Body of pancreas (tissue), 4 donors: ENCODE measurements at regions not wholly inside any gene's neighbourhood (a gene's known extent, or its start where the extent isn't known, plus 50 kb on each side); places are given as distances from the start of the nearest gene placed in this dataset.

Source experiments
- ATAC-seq: fragments of 150-250 bp; one replicate; pipeline ENCODE4 v1.9.1; 2016
- DNase-seq, 4 donors: peaks; one replicate each; pipeline ENCODE4 v3.0.0-alpha.2; 2019
- H3K27ac ChIP-seq, 4 donors: fragments of 200-600 bp; sonication (generic); 1 replicate in 3 of 4; 2 replicates in 1 of 4; pipeline versions ENCODE4 v1.5.1 to v1.6.1; 2016 to 2019; ENCODE audit warnings: mild to moderate bottlenecking in 1 of 4, mixed read lengths in 1 of 4, moderate library complexity in 1 of 4
- H3K27me3 ChIP-seq, 2 donors: fragments of 200-600 bp; sonication (generic); one replicate each; pipeline ENCODE4 v1.6.0; 2016; ENCODE audit warnings: mild to moderate bottlenecking in 1 of 2
- H3K36me3 ChIP-seq, 2 donors: fragments of 200-600 bp; sonication (generic); replicated peaks in 1 of 2; 2 replicates each; pipeline ENCODE4 v1.5.1; 2016; ENCODE audit warnings: low read depth in 2 of 2; ENCODE audit not compliant: insufficient read depth in 1 of 2
- H3K4me1 ChIP-seq: fragments of 200-600 bp; sonication (generic); one replicate; pipeline ENCODE4 v1.6.0; 2016
- H3K4me3 ChIP-seq, 2 donors: fragments of 200-600 bp; sonication (generic); 1 replicate in 1 of 2; 2 replicates in 1 of 2; pipeline ENCODE4 v1.5.1; 2016 to 2019
- H3K9me3 ChIP-seq, 3 donors: fragments of 200-600 bp; sonication (generic); 1 replicate in 2 of 3; 2 replicates in 1 of 3; pipeline ENCODE4 v1.5.1; 2016
- POLR2A ChIP-seq, 3 donors: fragments of 450-650 bp; IDR thresholded peaks; one replicate each; pipeline ENCODE4 v1.6.1; 2016; ENCODE audit warnings: antibody characterized with exemption in 3 of 3, mild to moderate bottlenecking in 2 of 3
- WGBS, 2 donors: methylation state at CpG; one replicate each; pipeline ENCODE4 v1.1.5; 2017; 5-methylcytosine and 5-hydroxymethylcytosine counted together
- intact Hi-C: fragments of 100-400 bp; cut with DNase I; formaldehyde crosslinking; loops from one replicate; pipeline ENCODE4 v1.15.1; 2023
- TF ChIP-seq, protein P1 (sequence below), 7 experiments: fragments of 450-650 bp in 4 of 7; fragments of 200-600 bp in 3 of 7; sonication (generic) in 3 of 7; IDR thresholded peaks; one replicate each; pipeline ENCODE4 v1.5.1; 2016 to 2019; ENCODE audit warnings: antibody characterized with exemption in 7 of 7

DNA sequence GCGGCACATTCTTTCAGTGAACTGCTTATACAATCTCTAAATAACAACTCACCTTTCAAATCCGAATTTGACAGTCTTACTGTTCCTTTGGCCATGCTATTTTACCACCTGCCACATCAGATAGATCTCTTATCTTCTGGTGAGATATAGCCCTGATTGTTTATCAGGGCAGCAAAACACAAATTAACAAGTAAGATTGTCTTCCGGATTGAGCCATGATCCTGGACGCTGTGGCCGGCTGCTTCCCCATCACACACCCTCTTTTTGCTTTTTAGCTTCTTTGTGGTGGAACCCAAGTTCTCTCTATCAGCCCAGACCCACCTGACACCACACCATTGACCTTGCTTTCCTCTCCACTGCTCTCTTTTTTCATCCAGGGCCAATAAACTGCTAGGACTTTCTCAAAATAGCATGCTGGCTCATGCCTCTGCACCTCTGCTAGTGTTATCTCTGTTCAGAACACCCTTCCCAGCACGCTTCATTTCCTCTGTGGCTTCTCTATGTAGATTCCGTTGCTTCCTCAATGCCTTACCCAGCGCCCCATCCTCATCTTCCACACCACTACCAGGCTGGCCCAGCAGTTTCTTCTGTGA, 111.8 kb upstream of the CNTNAP5 start:
- 46 to 53% methylated on average over 8 of the region's 8 CpGs for WGBS, 2 donors
- intact Hi-C loops = no loop called here
- ATAC-seq = no peak
- H3K27me3 ChIP-seq = no peaks in the 10 kb centered on the region
- H3K4me3 ChIP-seq = no peak overlapping the region
- TF ChIP-seq, protein P1, sequence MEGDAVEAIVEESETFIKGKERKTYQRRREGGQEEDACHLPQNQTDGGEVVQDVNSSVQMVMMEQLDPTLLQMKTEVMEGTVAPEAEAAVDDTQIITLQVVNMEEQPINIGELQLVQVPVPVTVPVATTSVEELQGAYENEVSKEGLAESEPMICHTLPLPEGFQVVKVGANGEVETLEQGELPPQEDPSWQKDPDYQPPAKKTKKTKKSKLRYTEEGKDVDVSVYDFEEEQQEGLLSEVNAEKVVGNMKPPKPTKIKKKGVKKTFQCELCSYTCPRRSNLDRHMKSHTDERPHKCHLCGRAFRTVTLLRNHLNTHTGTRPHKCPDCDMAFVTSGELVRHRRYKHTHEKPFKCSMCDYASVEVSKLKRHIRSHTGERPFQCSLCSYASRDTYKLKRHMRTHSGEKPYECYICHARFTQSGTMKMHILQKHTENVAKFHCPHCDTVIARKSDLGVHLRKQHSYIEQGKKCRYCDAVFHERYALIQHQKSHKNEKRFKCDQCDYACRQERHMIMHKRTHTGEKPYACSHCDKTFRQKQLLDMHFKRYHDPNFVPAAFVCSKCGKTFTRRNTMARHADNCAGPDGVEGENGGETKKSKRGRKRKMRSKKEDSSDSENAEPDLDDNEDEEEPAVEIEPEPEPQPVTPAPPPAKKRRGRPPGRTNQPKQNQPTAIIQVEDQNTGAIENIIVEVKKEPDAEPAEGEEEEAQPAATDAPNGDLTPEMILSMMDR (IDR thresholded peaks at IDR 0.05) = no peak
- no peak for TF ChIP-seq POLR2A (IDR thresholded peaks at IDR 0.05)
- no peak for DNase-seq
- H3K36me3 ChIP-seq = no peaks in the 10 kb centered on the region
- no peaks in the 10 kb centered on the region for H3K9me3 ChIP-seq
- H3K4me1 ChIP-seq = no peaks in the 10 kb centered on the region
- H3K27ac ChIP-seq = no peak overlapping the region

DNA sequence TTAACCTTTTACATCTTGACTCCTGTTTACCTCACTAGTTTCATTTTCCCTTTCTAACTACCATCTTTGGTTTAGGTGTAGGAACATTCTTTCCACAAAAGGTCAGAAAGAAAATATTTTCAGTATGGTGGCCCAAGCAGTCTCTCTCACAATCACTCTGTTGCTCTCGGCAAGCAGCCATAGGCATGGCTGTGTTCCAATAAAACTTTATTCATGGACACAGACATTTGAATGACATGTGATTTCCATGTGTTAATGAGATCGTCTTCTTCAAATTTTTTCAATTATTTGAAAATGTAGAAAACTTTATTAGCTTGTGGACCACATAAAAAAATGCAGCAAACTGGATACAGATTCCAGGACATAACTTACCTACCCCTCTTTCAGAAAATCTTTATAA, 109.7 kb upstream of the CNTNAP5 start:
- H3K27ac ChIP-seq = no peak overlapping the region
- no peak overlapping the region for H3K4me3 ChIP-seq
- H3K4me1 ChIP-seq = no peaks in the 10 kb centered on the region
- H3K9me3 ChIP-seq = no peaks in the 10 kb centered on the region
- DNase-seq = no peak
- TF ChIP-seq, protein P1 (IDR thresholded peaks at IDR 0.05) = no peak
- TF ChIP-seq POLR2A (IDR thresholded peaks at IDR 0.05) = no peak
- ATAC-seq = no peak
- 64 to 76% methylated on average over 2 of the region's 2 CpGs for WGBS, 2 donors
- intact Hi-C loops = no loop called here
- no peaks in the 10 kb centered on the region for H3K27me3 ChIP-seq
- H3K36me3 ChIP-seq = no peaks in the 10 kb centered on the region

DNA sequence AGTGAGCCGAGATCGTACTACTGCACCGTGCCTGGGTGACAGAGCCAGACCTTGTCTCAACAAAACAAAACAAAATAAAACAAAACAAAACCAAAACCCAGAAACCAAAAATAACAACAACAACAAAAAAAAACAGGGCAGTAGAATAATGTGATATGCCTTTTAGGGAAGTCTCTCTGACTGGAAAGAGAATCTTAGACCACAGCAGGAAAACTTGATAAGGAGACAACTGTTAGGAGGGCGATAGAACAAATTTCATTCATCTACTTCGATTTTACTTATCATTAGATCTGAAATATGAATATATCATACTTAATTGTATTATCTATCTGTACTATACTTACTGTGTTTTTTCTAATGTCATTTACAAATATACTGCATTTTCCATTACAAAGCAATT, 109.0 kb upstream of the CNTNAP5 start:
- intact Hi-C loops = no loop called here
- Histone ChIP-seq H3K27ac (no peak overlapping the region), H3K9me3 (no peaks in the 10 kb centered on the region), H3K36me3 (no peaks in the 10 kb centered on the region), H3K27me3 (no peaks in the 10 kb centered on the region), H3K4me1 (no peaks in the 10 kb centered on the region), H3K4me3 (no peak overlapping the region)
- 52 to 70% methylated on average over 5 of the region's 5 CpGs for WGBS, 2 donors
- ATAC-seq (no peak), DNase-seq (no peak)
- TF ChIP-seq, protein P1 (IDR thresholded peaks at IDR 0.05) = no peak
- TF ChIP-seq POLR2A (IDR thresholded peaks at IDR 0.05) = no peak

DNA sequence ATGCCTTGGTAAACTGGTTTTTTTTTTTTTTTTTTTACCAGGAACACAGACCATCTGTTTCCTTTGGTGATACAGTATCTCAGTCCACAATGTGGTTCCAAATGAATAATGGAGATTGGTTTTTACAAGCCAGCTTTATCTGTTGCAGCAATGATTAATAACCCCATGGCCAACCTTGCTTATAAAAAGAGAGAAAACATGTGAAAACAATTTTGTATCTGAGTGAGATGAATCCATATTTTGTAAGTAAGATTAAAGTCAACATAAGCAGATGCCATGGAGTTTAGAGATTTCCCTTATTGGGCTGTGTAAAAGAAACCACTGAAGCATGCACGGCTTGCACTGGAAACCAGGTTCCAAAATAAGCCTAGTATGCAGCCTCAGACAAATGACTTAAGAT, 108.6 kb upstream of the CNTNAP5 start:
- Histone ChIP-seq H3K27ac (no peak overlapping the region), H3K4me1 (no peaks in the 10 kb centered on the region), H3K9me3 (no peaks in the 10 kb centered on the region), H3K27me3 (no peaks in the 10 kb centered on the region), H3K4me3 (no peak overlapping the region), H3K36me3 (no peaks in the 10 kb centered on the region)
- intact Hi-C loops = no loop called here
- no peak for ATAC-seq
- no peak for DNase-seq
- TF ChIP-seq, protein P1 (IDR thresholded peaks at IDR 0.05) = no peak
- no peak for TF ChIP-seq POLR2A (IDR thresholded peaks at IDR 0.05)
- 27 to 50% methylated on average over 1 of the region's 1 CpG for WGBS, 2 donors

DNA sequence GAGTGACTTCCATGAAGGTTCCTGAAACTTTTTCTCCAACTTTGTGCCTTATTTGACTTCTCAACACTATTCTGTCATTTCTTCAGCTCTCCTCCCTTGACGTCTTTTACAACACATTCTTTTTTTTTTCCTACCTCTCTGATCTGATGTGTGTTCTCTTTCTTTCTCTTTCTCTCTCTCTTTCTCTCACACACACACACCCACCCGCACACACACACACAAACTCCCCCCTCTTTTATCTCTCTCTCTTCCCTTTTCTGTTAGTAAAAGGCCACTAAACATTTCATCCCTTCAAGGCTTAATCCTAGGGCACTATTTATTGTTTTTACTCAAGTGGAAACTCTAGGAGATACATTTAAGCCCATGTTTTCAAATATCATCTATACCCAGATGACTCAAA, 107.8 kb upstream of the CNTNAP5 start:
- ATAC-seq (no peak), DNase-seq (no peak)
- no peak overlapping the region for H3K27ac ChIP-seq
- no peaks in the 10 kb centered on the region for H3K9me3 ChIP-seq
- no peaks in the 10 kb centered on the region for H3K36me3 ChIP-seq
- TF ChIP-seq, protein P1 (IDR thresholded peaks at IDR 0.05) = no peak
- TF ChIP-seq POLR2A (IDR thresholded peaks at IDR 0.05) = no peak
- WGBS, 2 donors = 35 to 52% methylated on average over 2 of the region's 2 CpGs
- intact Hi-C loops = no loop called here
- no peak overlapping the region for H3K4me3 ChIP-seq
- H3K4me1 ChIP-seq = no peaks in the 10 kb centered on the region
- H3K27me3 ChIP-seq = no peaks in the 10 kb centered on the region
